ENCODE measurements at regions not wholly inside any gene's neighbourhood (a gene's known extent, or its start where the extent isn't known, plus 50 kb on each side); places are given as distances from the start of the nearest gene placed in this dataset.

DNA sequence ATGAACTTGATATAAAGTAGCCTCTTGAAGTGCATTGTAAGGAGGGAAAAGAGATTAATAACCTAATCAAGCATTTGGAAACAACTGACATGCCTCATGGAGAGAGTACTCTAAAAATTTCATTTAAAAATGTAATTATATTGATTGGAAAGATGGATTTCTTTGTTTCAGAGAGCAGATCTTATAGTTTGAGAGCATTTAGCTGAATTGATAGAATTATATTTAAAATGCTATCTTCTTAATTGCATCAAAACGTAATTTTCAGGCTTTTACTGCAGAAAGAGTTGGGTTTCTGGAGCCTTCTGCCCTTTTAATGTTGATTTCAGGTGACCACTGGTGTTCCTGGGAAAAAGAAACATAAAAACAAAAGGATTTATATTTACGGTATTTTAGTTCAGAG lies 130.6 kb downstream of the EDN3 start (continued):
- TF ChIP-seq, protein P1, sequence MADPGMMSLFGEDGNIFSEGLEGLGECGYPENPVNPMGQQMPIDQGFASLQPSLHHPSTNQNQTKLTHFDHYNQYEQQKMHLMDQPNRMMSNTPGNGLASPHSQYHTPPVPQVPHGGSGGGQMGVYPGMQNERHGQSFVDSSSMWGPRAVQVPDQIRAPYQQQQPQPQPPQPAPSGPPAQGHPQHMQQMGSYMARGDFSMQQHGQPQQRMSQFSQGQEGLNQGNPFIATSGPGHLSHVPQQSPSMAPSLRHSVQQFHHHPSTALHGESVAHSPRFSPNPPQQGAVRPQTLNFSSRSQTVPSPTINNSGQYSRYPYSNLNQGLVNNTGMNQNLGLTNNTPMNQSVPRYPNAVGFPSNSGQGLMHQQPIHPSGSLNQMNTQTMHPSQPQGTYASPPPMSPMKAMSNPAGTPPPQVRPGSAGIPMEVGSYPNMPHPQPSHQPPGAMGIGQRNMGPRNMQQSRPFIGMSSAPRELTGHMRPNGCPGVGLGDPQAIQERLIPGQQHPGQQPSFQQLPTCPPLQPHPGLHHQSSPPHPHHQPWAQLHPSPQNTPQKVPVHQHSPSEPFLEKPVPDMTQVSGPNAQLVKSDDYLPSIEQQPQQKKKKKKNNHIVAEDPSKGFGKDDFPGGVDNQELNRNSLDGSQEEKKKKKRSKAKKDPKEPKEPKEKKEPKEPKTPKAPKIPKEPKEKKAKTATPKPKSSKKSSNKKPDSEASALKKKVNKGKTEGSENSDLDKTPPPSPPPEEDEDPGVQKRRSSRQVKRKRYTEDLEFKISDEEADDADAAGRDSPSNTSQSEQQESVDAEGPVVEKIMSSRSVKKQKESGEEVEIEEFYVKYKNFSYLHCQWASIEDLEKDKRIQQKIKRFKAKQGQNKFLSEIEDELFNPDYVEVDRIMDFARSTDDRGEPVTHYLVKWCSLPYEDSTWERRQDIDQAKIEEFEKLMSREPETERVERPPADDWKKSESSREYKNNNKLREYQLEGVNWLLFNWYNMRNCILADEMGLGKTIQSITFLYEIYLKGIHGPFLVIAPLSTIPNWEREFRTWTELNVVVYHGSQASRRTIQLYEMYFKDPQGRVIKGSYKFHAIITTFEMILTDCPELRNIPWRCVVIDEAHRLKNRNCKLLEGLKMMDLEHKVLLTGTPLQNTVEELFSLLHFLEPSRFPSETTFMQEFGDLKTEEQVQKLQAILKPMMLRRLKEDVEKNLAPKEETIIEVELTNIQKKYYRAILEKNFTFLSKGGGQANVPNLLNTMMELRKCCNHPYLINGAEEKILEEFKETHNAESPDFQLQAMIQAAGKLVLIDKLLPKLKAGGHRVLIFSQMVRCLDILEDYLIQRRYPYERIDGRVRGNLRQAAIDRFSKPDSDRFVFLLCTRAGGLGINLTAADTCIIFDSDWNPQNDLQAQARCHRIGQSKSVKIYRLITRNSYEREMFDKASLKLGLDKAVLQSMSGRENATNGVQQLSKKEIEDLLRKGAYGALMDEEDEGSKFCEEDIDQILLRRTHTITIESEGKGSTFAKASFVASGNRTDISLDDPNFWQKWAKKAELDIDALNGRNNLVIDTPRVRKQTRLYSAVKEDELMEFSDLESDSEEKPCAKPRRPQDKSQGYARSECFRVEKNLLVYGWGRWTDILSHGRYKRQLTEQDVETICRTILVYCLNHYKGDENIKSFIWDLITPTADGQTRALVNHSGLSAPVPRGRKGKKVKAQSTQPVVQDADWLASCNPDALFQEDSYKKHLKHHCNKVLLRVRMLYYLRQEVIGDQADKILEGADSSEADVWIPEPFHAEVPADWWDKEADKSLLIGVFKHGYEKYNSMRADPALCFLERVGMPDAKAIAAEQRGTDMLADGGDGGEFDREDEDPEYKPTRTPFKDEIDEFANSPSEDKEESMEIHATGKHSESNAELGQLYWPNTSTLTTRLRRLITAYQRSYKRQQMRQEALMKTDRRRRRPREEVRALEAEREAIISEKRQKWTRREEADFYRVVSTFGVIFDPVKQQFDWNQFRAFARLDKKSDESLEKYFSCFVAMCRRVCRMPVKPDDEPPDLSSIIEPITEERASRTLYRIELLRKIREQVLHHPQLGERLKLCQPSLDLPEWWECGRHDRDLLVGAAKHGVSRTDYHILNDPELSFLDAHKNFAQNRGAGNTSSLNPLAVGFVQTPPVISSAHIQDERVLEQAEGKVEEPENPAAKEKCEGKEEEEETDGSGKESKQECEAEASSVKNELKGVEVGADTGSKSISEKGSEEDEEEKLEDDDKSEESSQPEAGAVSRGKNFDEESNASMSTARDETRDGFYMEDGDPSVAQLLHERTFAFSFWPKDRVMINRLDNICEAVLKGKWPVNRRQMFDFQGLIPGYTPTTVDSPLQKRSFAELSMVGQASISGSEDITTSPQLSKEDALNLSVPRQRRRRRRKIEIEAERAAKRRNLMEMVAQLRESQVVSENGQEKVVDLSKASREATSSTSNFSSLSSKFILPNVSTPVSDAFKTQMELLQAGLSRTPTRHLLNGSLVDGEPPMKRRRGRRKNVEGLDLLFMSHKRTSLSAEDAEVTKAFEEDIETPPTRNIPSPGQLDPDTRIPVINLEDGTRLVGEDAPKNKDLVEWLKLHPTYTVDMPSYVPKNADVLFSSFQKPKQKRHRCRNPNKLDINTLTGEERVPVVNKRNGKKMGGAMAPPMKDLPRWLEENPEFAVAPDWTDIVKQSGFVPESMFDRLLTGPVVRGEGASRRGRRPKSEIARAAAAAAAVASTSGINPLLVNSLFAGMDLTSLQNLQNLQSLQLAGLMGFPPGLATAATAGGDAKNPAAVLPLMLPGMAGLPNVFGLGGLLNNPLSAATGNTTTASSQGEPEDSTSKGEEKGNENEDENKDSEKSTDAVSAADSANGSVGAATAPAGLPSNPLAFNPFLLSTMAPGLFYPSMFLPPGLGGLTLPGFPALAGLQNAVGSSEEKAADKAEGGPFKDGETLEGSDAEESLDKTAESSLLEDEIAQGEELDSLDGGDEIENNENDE (IDR thresholded peaks at IDR 0.05; ENCODE audit: insufficient replicate concordance, low read length): no peak
- TF ChIP-seq, protein P2, sequence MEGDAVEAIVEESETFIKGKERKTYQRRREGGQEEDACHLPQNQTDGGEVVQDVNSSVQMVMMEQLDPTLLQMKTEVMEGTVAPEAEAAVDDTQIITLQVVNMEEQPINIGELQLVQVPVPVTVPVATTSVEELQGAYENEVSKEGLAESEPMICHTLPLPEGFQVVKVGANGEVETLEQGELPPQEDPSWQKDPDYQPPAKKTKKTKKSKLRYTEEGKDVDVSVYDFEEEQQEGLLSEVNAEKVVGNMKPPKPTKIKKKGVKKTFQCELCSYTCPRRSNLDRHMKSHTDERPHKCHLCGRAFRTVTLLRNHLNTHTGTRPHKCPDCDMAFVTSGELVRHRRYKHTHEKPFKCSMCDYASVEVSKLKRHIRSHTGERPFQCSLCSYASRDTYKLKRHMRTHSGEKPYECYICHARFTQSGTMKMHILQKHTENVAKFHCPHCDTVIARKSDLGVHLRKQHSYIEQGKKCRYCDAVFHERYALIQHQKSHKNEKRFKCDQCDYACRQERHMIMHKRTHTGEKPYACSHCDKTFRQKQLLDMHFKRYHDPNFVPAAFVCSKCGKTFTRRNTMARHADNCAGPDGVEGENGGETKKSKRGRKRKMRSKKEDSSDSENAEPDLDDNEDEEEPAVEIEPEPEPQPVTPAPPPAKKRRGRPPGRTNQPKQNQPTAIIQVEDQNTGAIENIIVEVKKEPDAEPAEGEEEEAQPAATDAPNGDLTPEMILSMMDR (IDR thresholded peaks at IDR 0.05; ENCODE audit: control extremely low read depth in 1 of 3, insufficient read depth in 1 of 3, low read depth in 1 of 3, low read length in 3 of 3): no peak
- no peak for TF ChIP-seq SP2 (IDR thresholded peaks at IDR 0.05; ENCODE audit: low read length)
